Ovary (tissue), 7 donors: ENCODE measurements at regions not wholly inside any gene's neighbourhood (a gene's known extent, or its start where the extent isn't known, plus 50 kb on each side); places are given as distances from the start of the nearest gene placed in this dataset.

Experiments
- DNase-seq, 5 donors: peaks; one replicate each; pipeline ENCODE4 v3.0.0-alpha.2; 2019 to 2020
- H3K27ac ChIP-seq, 2 donors: fragments of 200-600 bp; one replicate each; pipeline versions ENCODE4 v1.5.1 to v1.8.0; 2019 to 2022
- H3K27me3 ChIP-seq: fragments of 200-600 bp; one replicate; pipeline ENCODE4 v1.8.0; 2022
- H3K36me3 ChIP-seq: fragments of 200-600 bp; sonication (generic); one replicate; pipeline ENCODE4 v1.5.1; 2019
- H3K4me1 ChIP-seq: one replicate; pipeline ENCODE4 v1.8.1; 2013; ENCODE audit warnings: mild to moderate bottlenecking, moderate library complexity; ENCODE audit not compliant: insufficient read depth
- H3K4me3 ChIP-seq: fragments of 200-600 bp; sonication (generic); one replicate; pipeline ENCODE4 v1.5.1; 2017
- H3K9me3 ChIP-seq, 2 donors: fragments of 200-600 bp in 1 of 2; sonication (generic) in 1 of 2; one replicate each; pipeline versions ENCODE4 v1.5.1 to v1.8.1; 2013 to 2019; ENCODE audit warnings: mild to moderate bottlenecking in 1 of 2, moderate library complexity in 1 of 2
- CTCF ChIP-seq, 3 donors: fragments of 450-650 bp in 2 of 3; fragments of 200-600 bp in 1 of 3; IDR thresholded peaks; one replicate each; pipeline versions ENCODE4 v1.5.1 to v1.8.0; 2016 to 2022; ENCODE audit warnings: antibody characterized with exemption in 3 of 3, mild to moderate bottlenecking in 1 of 3
- EP300 ChIP-seq: sonication (generic); formaldehyde crosslinking; IDR thresholded peaks from one replicate; pipeline ENCODE4 v1.6.1; 2017; ENCODE audit warnings: antibody characterized with exemption
- POLR2A ChIP-seq: fragments of 450-650 bp; IDR thresholded peaks from one replicate; pipeline ENCODE4 v1.6.1; 2017; ENCODE audit warnings: antibody characterized with exemption, mild to moderate bottlenecking, moderate library complexity
- WGBS, 3 donors: extraction: QIAGEN DNeasy Blood & Tissue Kit in 1 of 3; methylation state at CpG; one replicate each; pipeline versions ENCODE4 v1.1.5 to v1.1.7; 2013 to 2017; 5-methylcytosine and 5-hydroxymethylcytosine counted together
- intact Hi-C, 4 donors: fragments of 100-400 bp; cut with DNase I; formaldehyde crosslinking; loops; one replicate each; pipeline versions ENCODE4 v1.11.0 to v1.15.1; 2022 to 2023
- donor health status: DM: no; HTN: no; CAD: no; lungs with moderate emphysema.
- donor health status: DM: no; HTN: no; CAD: no.
- donor health status: Bipolar disorder and iron deficiency.
- donor health status: DM: no; HTN: no; CAD: no.
- donor health status: DM: yes; HTN: yes; CAD: no.

DNA sequence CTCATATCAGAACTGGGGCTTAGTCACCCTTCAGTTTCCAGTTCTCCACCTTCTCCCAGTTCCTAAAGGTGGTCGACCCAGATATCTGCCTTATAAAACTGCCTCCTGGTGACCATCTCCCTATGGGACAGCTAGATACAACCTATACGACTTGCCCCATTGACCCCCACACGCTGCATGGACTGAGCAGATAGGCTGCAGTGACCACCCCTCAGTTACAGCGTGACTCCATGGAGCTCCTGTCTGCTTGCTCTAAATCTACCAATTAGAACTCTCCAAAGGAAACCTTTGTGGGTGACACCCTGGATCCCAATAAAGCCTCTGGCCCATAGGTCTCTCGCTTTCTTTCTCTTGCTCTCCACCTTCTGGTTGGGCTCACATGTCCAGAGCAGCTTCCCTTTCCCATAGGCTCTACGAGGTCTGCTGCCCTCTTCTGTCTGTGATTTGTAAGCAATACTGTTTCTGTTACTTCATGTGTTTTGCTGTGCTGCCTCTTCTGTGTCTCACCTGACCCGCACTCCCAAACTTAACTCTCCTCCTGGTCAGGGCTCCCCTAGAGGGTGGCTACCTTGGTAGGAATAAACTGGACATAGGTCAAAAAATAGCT, 971.3 kb upstream of the FAM98A start:
- H3K9me3 ChIP-seq = no peaks in the 10 kb centered on the region
- H3K4me3 ChIP-seq = no peak overlapping the region
- WGBS, 3 donors = 62 to 78% (median 69%) methylated on average over 7 of the region's 7 CpGs
- TF ChIP-seq CTCF (IDR thresholded peaks at IDR 0.05) (no peak), EP300 (no peak), POLR2A (no peak)
- H3K27ac ChIP-seq = no peak overlapping the region
- intact Hi-C loops = loop anchor here in 1 of 4 donors (5.0 kb wide), 1 partner anchor 38 kb away; no protein-coding TSS in a partner anchor
- no peaks in the 10 kb centered on the region for H3K36me3 ChIP-seq
- no peak for DNase-seq
- H3K4me1 ChIP-seq = no peaks in the 10 kb centered on the region
- no peaks in the 10 kb centered on the region for H3K27me3 ChIP-seq

DNA sequence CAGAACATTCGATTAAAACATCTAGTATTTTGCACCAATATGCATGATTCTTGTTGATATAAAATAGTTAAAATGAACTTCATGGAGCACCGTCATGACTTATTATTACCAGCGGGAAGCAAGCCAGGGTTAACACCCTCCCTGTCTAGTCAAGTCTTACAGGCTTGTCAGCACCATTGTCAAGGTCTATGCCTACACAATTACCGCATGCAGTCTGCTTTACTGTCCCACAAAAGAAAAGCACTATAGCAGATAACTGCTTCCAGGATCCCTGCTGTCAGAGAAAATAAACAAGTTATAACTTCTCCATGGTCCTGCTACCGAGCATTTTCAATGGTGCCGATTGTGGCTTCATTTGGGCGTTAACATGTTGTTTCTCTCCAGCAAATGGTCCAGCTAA, 968.0 kb upstream of the FAM98A start:
- Histone ChIP-seq H3K9me3 (no peaks in the 10 kb centered on the region), H3K27ac (no peak overlapping the region), H3K36me3 (no peaks in the 10 kb centered on the region), H3K27me3 (no peaks in the 10 kb centered on the region), H3K4me3 (no peak overlapping the region), H3K4me1 (no peaks in the 10 kb centered on the region)
- intact Hi-C loops = no loop called here
- no peak for TF ChIP-seq POLR2A
- TF ChIP-seq CTCF (IDR thresholded peaks at IDR 0.05) = no peak
- 65 to 73% (median 71%) methylated on average over 7 of the region's 7 CpGs for WGBS, 3 donors
- no peak for DNase-seq

GRCh38 chr2:34552337-34552736, 953.2 kb upstream of the FAM98A start:
- no peaks in the 10 kb centered on the region for H3K4me1 ChIP-seq
- no peaks in the 10 kb centered on the region for H3K9me3 ChIP-seq
- TF ChIP-seq POLR2A (no peak), CTCF (IDR thresholded peaks at IDR 0.05) (no peak), EP300 (no peak)
- DNase-seq = no peak
- intact Hi-C loops = no loop called here
- no peak overlapping the region for H3K27ac ChIP-seq
- H3K27me3 ChIP-seq = no peaks in the 10 kb centered on the region
- WGBS, 3 donors = 94 to 98% (median 95%) methylated on average over 5 of the region's 5 CpGs
- no peaks in the 10 kb centered on the region for H3K36me3 ChIP-seq
- no peak overlapping the region for H3K4me3 ChIP-seq

DNA sequence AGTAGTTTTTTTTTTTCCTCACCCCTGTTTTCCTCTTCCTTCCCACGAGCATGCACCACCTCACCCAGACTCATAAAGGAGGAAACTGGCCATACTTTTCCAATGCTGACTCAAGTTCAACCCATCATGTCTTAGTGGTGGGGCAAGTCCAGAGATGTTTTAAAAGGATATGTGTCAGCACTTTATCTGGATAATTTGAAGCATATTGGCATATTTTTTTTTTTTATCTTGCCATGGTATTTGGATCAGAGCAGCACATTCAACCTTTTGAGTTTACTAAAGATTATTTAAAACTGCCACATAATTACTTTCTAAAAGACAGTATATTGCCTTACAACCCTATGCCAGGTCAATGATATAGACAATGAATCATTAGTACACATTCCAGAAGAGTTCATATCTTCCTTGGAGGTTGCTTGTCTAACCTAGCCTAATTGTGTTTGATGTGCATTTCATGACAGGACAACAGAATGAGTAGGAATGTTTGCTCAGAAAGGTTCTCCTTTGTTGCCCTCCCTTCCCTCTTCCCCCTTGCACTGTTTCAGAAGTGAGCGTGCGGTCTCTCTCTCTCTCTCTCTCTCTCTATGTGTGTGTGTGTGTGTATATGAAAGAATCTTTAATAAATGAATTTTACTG, 950.7 kb upstream of the FAM98A start:
- intact Hi-C loops = no loop called here
- H3K27me3 ChIP-seq = no peaks in the 10 kb centered on the region
- WGBS, 3 donors = 82 to 85% (median 85%) methylated on average over 3 of the region's 3 CpGs
- H3K4me1 ChIP-seq = no peaks in the 10 kb centered on the region
- H3K4me3 ChIP-seq = no peak overlapping the region
- no peak overlapping the region for H3K27ac ChIP-seq
- DNase-seq = no peak
- H3K9me3 ChIP-seq = no peaks in the 10 kb centered on the region
- no peak for TF ChIP-seq EP300
- TF ChIP-seq CTCF (IDR thresholded peaks at IDR 0.05) = no peak
- TF ChIP-seq POLR2A = no peak
- no peaks in the 10 kb centered on the region for H3K36me3 ChIP-seq
